ENCODE measurements at regions not wholly inside any gene's neighbourhood (a gene's known extent, or its start where the extent isn't known, plus 50 kb on each side); places are given as distances from the start of the nearest gene placed in this dataset.

DNA sequence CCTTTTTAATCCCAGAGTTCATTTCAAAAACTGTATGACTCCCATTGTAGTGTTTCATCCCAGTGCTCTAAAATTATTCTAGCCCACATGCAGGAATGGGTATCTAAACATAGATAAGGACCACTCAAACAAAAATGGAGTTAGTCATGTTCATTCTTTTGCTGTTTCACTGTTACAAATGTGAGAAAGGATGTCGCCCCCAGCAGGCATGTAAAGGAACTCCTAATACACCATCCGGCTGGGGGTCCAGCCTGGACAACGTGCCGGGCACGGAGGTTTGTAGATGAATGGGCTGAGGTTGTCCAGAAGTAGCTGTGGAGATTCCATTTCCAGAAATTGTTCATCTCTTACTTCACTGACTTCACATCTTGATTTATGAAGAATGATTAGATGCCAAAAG is 101.9 kb upstream of the RAB12 start:
- TF ChIP-seq, protein P1, sequence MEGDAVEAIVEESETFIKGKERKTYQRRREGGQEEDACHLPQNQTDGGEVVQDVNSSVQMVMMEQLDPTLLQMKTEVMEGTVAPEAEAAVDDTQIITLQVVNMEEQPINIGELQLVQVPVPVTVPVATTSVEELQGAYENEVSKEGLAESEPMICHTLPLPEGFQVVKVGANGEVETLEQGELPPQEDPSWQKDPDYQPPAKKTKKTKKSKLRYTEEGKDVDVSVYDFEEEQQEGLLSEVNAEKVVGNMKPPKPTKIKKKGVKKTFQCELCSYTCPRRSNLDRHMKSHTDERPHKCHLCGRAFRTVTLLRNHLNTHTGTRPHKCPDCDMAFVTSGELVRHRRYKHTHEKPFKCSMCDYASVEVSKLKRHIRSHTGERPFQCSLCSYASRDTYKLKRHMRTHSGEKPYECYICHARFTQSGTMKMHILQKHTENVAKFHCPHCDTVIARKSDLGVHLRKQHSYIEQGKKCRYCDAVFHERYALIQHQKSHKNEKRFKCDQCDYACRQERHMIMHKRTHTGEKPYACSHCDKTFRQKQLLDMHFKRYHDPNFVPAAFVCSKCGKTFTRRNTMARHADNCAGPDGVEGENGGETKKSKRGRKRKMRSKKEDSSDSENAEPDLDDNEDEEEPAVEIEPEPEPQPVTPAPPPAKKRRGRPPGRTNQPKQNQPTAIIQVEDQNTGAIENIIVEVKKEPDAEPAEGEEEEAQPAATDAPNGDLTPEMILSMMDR (conservative IDR thresholded peaks at IDR 0.05) = peak; percentile 77
- Mint-ChIP-seq H3K36me3 (ENCODE audit: low read depth) (no peaks in the 10 kb centered on the region), H3K9me3 (no peaks in the 10 kb centered on the region), H3K27ac (no peak overlapping the region), H3K4me3 (no peak overlapping the region), H3K4me1 (no peaks in the 10 kb centered on the region), H3K27me3 (ENCODE audit: insufficient read depth) (no peaks in the 10 kb centered on the region)
- H3K9me3 ChIP-seq (ENCODE audit: control insufficient read depth, low read length) = no peaks in the 10 kb centered on the region
- no peaks in the 10 kb centered on the region for H3K36me3 ChIP-seq (ENCODE audit: control insufficient read depth, insufficient read depth, low read length)
- no peak overlapping the region for H3K27ac ChIP-seq (ENCODE audit: low read depth, low read length)
- H3K4me3 ChIP-seq (ENCODE audit: low read length) = no peak overlapping the region
- DNase-seq = no peak
- no peaks in the 10 kb centered on the region for H3K27me3 ChIP-seq (ENCODE audit: control insufficient read depth, insufficient read depth, low read length, poor library complexity, severe bottlenecking)
- H3K9ac ChIP-seq (ENCODE audit: extremely low read depth, low read length, poor library complexity, severe bottlenecking) = no peak overlapping the region
- WGBS, 2 experiments (ENCODE audit: insufficient coverage in 1 of 2, insufficient read length in 1 of 2) = 70% methylated on average over 5 of the region's 5 CpGs; no CpG with 5 or more reads in 1 of the 2 experiments
- no peaks in the 10 kb centered on the region for H3K4me1 ChIP-seq (ENCODE audit: control insufficient read depth, insufficient read depth, low read length)

DNA sequence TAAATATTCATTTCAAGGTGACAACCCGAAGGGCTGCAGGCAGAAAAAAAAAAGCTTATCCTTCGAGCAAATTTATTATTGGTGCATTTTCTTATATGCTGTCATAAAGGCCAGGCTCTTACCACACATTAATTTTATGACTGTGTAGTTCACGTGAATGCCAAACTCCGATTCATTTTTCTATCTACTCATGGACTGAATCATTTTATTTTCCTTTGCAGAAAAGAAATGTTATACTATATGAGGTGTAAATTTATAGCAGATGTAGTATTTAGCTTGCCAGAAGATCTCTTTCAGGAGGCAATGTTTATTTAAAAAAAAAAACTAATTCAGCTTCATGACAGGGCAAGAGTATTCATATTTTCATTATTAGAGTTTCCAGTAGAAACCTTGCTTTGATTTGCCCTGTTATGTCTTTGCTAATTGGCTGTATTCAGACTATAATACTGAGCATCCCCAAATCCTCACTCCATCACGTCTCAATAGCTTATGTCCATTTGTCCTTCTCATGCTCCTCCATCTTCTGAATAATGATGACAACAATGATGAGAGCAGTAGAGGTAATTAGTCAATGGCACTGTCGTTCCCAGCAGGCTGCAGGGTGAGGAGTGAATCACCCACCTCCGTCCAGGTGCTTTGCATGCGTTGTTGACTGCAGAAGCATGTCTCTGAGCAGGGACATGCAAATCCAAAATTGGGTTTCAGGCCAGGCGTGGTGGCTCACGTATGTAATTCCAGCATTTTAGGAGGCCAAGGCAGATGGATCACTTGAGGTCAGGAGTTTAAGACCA is 101.1 kb upstream of the RAB12 start:
- 85 to 97% methylated on average over 8 to 10 of the region's 10 CpGs for WGBS, 2 experiments (ENCODE audit: insufficient coverage in 1 of 2, insufficient read length in 1 of 2)
- H3K9me3 ChIP-seq (ENCODE audit: control insufficient read depth, low read length) = no peaks in the 10 kb centered on the region
- no peak overlapping the region for H3K27ac Mint-ChIP-seq
- H3K27me3 Mint-ChIP-seq (ENCODE audit: insufficient read depth) = no peaks in the 10 kb centered on the region
- H3K9ac ChIP-seq (ENCODE audit: extremely low read depth, low read length, poor library complexity, severe bottlenecking) = no peak overlapping the region
- no peaks in the 10 kb centered on the region for H3K27me3 ChIP-seq (ENCODE audit: control insufficient read depth, insufficient read depth, low read length, poor library complexity, severe bottlenecking)
- DNase-seq = no peak
- TF ChIP-seq, protein P1 (conservative IDR thresholded peaks at IDR 0.05) = no peak
- H3K4me1 ChIP-seq (ENCODE audit: control insufficient read depth, insufficient read depth, low read length) = no peaks in the 10 kb centered on the region
- H3K27ac ChIP-seq (ENCODE audit: low read depth, low read length) = no peak overlapping the region
- H3K4me3 ChIP-seq (ENCODE audit: low read length) = no peak overlapping the region
- no peaks in the 10 kb centered on the region for H3K36me3 Mint-ChIP-seq (ENCODE audit: low read depth)
- no peak overlapping the region for H3K4me3 Mint-ChIP-seq
- no peaks in the 10 kb centered on the region for H3K36me3 ChIP-seq (ENCODE audit: control insufficient read depth, insufficient read depth, low read length)
- no peaks in the 10 kb centered on the region for H3K9me3 Mint-ChIP-seq
- no peaks in the 10 kb centered on the region for H3K4me1 Mint-ChIP-seq

DNA sequence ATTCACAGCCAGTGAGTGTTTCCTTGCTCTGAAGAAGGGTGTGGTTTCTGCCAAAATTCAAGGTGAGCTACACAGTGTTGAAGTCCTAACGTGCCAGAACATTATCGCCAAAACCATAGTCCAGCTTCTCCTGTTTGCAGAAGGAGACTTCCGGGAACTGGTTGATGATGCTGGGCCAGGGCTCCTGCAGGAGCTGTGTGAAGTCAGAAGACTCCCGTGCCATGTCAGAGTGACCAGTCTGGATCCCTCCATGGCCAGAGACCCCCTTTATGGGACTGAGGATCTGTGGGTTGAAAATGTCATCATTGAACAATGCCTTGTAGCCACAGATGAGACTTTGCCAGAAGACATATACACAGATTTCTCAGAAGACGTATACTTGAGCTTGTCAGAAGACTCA is 96.0 kb upstream of the RAB12 start:
- no peaks in the 10 kb centered on the region for H3K4me1 ChIP-seq (ENCODE audit: control insufficient read depth, insufficient read depth, low read length)
- Mint-ChIP-seq H3K27ac (no peak overlapping the region), H3K4me3 (no peak overlapping the region), H3K9me3 (no peaks in the 10 kb centered on the region), H3K4me1 (no peaks in the 10 kb centered on the region), H3K36me3 (ENCODE audit: low read depth) (no peaks in the 10 kb centered on the region), H3K27me3 (ENCODE audit: insufficient read depth) (no peaks in the 10 kb centered on the region)
- H3K27me3 ChIP-seq (ENCODE audit: control insufficient read depth, insufficient read depth, low read length, poor library complexity, severe bottlenecking) = no peaks in the 10 kb centered on the region
- TF ChIP-seq, protein P1 (conservative IDR thresholded peaks at IDR 0.05) = no peak
- H3K9me3 ChIP-seq (ENCODE audit: control insufficient read depth, low read length) = no peaks in the 10 kb centered on the region
- H3K9ac ChIP-seq (ENCODE audit: extremely low read depth, low read length, poor library complexity, severe bottlenecking) = no peak overlapping the region
- no peaks in the 10 kb centered on the region for H3K36me3 ChIP-seq (ENCODE audit: control insufficient read depth, insufficient read depth, low read length)
- H3K4me3 ChIP-seq (ENCODE audit: low read length) = no peak overlapping the region
- no peak overlapping the region for H3K27ac ChIP-seq (ENCODE audit: low read depth, low read length)
- no peak for DNase-seq
- 93 to 95% methylated on average over 5 of the region's 5 CpGs for WGBS, 2 experiments (ENCODE audit: insufficient coverage in 1 of 2, insufficient read length in 1 of 2)
